ENCODE measurements at regions not wholly inside any gene's neighbourhood (a gene's known extent, or its start where the extent isn't known, plus 50 kb on each side); places are given as distances from the start of the nearest gene placed in this dataset.
"Not testable (repeated sequence)": the region's sequence is repeated elsewhere in the genome, so short reads cannot be mapped to it uniquely, and the experiment has no call there.

DNA sequence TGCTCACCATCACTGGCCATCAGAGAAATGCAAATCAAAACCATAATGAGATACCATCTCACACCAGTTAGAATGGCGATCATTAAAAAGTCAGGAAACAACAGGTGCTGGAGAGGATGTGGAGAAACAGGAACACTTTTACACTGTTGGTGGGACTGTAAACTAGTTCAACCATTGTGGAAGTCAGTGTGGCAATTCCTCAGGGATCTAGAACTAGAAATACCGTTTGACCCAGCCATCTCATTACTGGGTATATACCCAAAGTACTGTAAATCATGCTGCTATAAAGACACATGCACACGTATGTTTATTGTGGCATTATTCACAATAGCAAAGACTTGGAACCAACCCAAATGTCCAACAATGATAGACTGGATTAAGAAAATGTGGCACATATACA lies 80.5 kb upstream of the C3orf49 start:
- H2BK5ac ChIP-seq (ENCODE audit: low read depth, low read length, poor library complexity, severe bottlenecking); H4K5ac ChIP-seq (ENCODE audit: low read depth, low read length); DNase-seq; dilution Hi-C loops (cut with HindIII; ENCODE audit: low sequenced_read_pairs, unreplicated experiment); H3K36me3 ChIP-seq (ENCODE audit: control insufficient read depth, insufficient read depth, low read length); H3K18ac ChIP-seq (ENCODE audit: low read depth, low read length); H4K20me1 ChIP-seq (ENCODE audit: insufficient read depth, low read length); H2BK20ac ChIP-seq (ENCODE audit: low read depth, low read length); H3K4me3 ChIP-seq (ENCODE audit: insufficient read depth, low read depth, low read length); H3K4me2 ChIP-seq (ENCODE audit: low read depth, low read length); ATAC-seq (ENCODE audit: low read depth); POLR2A ChIA-PET (ENCODE audit: unreplicated experiment); H2BK120ac ChIP-seq (ENCODE audit: low read depth, low read length); H2BK15ac ChIP-seq (ENCODE audit: low read depth, low read length); H3K9ac ChIP-seq (ENCODE audit: low read depth, low read length); H3K4me1 ChIP-seq (ENCODE audit: control insufficient read depth, insufficient read depth, low read length); H3K9me3 ChIP-seq (ENCODE audit: control insufficient read depth, insufficient read depth, low read length); H3K4ac ChIP-seq (ENCODE audit: low read depth, low read length); in situ Hi-C loops (cut with MboI; ENCODE audit: low sequenced_read_pairs); H3K56ac ChIP-seq (ENCODE audit: extremely low read depth, insufficient read depth, low read length); H2AK5ac ChIP-seq (ENCODE audit: low read depth, low read length); BruUV-seq (replicated peaks); H3K23ac ChIP-seq (ENCODE audit: low read depth, low read length); H3K14ac ChIP-seq (replicated peaks; ENCODE audit: low read depth, low read length); CTCF ChIA-PET; H3K27me3 ChIP-seq (ENCODE audit: control insufficient read depth, insufficient read depth, low read length); H3K9me1 ChIP-seq (ENCODE audit: insufficient read depth, low read length); H4K8ac ChIP-seq (ENCODE audit: low read depth in 2 of 2, low read length in 2 of 2); H3K27ac ChIP-seq (ENCODE audit: insufficient read depth, low read length); H4K91ac ChIP-seq (ENCODE audit: insufficient read depth, low read depth, low read length); H2AFZ ChIP-seq (replicated peaks; ENCODE audit: low read length, poor library complexity); H3K79me1 ChIP-seq (ENCODE audit: low read depth in 1 of 2, low read length in 2 of 2); intact Hi-C loops (cut with micrococcal nuclease); H2AK9ac ChIP-seq (replicated peaks; ENCODE audit: low read depth, low read length, poor library complexity): not testable (repeated sequence)
- no CpG with 5 or more reads among the region's 3 CpGs for WGBS, 2 experiments (ENCODE audit: extremely low coverage in 2 of 2, insufficient read length in 1 of 2)

Measured in IMR-90 (cell line).